NCI-H2196 (cell line): ENCODE measurements at regions not wholly inside any gene's neighbourhood (a gene's known extent, or its start where the extent isn't known, plus 50 kb on each side); places are given as distances from the start of the nearest gene placed in this dataset.

Experiments used
- DNase-seq: peaks from one replicate; lab custom pipeline; 2025; ENCODE audit not compliant: unreplicated experiment; lab: John Stamatoyannopoulos, UW

DNA sequence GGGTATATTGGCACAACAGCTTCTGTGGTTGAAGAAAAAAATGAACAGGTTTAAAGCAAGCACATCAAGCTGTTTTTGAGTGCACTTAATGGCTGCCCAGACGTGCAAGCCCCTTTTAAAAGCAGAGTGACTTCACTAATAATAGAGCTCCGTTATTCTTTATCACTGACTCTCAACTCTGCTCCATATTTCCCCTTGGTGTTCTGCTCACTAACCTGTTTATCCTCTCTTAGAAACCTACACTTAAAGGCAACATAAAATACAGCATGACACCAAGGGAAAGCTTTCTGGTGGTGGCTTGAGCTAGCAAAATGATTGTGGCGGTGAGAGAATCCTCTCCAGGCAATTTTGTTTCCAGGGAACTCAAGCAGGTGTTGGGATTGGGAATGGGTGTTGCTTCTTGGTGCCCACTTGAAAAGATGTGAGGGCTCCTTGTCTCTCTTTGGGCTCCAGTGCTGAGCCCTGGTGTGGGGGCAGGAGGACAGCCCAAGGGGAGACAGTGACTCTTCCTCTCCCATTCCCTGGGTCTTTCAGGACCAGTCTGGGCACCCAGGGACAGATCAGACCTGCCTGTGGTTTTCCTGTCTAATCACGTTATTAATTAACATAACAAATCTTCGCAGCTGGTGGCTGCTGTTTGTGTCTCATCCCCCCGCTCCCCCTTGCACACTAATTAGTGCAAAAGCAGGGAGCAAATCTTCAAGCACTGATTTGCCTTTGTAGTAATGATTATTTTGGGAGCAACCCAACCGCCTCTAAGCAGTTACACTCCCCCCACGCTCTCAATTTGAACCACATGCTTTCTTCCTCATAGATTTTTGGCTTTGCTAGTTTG, 289.4 kb upstream of the CXCR4 start:
- DNase-seq: no peak

DNA sequence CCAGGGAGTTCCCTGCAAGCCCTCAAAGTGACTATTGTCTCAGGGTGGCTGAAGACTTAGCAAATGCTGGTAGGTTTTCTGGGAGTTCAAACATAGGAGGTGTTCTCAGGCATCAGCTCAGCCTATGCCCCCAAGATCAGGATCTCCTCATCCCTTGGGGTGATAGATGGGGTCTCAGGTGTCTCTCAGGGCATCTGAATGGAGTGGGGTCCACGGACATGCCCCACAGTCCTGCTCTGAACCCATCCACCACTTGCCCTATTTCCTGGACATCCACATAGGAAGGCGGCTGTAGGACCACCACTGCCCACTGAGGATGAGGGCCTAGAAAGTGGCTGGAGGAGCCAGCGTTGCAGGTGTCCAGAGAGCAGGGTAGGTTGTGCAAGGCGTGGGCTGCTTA, 287.0 kb upstream of the CXCR4 start:
- no peak for DNase-seq

DNA sequence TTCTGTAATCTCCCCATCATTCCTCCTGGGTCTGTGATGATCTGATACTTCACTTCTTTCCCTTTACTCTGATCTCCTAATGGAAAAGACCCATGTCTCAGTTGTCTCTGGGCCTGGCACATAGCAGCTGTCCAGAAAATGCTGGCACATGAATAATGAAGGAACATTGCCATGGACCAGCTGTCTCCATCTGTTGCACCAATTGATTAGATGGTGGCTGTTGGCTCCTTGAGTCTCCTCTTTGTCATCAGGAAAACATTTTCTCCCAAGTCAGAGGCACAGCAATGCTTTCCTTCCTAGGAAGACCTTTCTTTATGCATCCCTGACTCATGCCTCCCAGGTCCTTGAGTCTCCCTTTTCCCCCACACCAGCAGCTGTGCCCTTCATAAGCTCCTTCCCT, 286.2 kb upstream of the CXCR4 start:
- no peak for DNase-seq

DNA sequence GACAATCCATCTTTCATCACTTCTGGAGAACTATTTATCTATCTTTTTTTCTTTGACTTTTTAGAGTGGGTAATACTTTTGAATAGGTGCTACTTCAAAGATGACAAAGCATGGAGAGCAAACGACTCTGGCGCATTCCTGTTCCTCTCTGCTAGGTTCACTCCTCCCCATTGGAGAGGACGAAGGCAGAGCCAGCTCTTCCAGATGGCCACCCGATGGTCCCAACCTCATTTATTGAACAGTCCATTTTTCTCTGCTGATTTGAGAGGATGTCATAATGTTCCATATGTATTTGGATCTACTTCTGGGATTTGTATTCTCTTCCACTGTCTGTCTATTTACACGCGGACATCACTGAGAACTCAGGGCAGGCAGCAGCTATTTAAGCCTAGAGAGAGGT, 284.3 kb upstream of the CXCR4 start:
- DNase-seq: no peak

DNA sequence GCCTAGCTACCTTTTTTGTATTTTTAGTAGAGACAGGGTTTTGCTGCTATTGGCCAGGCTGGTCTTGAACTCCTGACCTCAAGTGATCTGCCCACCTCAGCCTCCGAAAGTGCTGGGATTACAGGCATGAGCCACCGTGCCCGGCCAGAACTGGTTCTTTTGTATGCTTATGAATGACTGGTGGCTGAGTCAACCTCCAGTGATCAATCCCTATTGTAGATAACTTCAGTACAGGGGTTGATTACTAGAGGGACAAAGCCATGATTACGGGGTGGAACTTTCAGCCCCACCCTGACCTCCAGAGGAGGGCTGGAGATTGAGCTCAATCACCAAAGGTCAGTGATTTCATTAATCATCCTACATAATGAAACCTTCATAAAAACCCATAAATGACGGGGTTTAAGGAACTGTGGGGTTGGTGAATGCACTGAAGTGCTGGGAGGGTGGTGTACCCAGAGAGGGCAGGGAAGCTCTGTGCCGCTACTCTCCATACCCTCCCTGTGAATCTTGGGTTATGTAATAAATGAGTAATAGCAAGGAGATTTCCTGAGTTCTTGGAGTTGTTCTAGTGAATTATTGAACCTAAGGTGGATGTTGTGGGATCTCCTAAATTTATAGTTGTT, 281.8 kb upstream of the CXCR4 start:
- no peak for DNase-seq

DNA sequence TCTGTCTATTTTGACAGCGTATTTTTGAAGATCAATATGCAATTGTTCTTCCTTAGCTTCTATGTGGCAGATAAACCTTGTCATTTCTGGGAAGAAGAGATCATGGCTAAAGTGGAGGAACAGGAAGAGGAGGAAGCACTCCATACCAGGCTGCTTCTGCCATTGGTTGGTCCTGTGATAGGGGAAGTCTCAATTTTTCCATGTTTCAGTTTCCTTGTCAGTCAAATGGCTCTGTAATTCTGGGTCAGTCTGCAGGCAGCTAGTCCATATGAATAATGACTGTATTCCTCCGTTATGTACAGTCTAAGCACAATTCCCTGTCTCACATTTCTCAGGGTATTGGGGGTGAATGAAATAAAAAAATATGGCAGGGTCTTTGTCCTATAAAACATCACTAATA, 277.6 kb upstream of the CXCR4 start:
- no peak for DNase-seq

DNA sequence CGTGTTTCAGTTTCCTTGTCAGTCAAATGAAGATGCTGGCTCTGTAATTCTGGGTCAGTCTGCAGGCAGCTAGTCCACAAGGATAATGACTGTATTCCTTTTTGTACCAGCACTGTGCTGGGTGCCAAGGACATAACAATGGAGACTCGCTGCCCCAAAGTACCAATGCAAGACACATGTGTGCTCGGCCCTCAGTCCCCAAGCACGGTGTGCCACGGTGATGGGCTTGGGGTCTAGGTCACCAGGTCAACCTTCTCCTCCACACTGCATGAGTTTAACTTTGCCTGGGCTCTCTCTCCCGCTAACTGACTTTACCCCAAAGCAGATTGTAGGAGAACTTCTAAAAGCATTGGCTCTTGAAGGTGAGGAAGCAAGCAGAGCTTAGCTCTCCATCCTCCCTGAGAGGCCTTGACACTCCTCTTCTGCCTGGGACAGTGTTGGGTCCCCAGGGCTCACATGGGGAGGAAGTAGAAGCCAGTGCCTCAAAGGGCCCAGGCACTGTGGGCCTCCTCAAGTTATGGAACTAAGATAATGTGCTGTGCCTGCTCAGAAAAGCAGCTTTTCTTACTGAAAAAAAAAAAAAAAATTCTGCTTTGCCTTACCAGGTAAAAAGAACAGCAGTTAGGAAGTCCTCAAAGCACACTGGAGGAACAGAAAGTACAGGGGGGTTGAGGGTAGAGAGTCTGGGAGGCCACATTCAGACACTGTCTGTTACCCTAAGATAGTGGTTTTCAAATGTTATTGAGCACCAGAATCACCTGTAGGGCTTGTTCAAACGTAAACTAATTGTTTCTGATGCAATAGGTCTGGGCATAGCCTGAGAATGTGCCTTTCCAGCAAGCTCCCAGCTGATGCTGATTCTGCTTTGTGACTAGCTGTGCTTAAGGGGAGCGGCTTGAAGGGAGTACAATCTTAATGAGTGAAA, 276.4 kb upstream of the CXCR4 start:
- no peak for DNase-seq

DNA sequence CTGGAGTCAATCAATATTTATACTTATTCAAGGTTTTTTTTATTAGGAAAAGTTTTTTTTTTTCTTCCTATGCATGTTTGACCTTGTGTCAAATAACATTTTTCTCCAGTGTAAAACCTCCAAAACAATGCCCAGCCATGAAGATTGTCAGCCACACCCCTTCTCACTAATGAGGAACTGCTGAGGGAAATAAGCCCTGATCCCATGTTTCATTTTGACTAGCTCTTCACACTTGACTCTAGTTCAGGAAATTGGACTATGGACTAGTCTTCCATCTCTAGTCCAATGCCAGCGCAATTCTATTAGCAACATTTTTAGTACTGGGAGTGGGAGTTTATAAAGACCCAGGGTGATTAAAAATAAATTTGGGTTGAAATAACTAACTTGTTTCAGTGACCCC, 275.6 kb upstream of the CXCR4 start:
- no peak for DNase-seq

DNA sequence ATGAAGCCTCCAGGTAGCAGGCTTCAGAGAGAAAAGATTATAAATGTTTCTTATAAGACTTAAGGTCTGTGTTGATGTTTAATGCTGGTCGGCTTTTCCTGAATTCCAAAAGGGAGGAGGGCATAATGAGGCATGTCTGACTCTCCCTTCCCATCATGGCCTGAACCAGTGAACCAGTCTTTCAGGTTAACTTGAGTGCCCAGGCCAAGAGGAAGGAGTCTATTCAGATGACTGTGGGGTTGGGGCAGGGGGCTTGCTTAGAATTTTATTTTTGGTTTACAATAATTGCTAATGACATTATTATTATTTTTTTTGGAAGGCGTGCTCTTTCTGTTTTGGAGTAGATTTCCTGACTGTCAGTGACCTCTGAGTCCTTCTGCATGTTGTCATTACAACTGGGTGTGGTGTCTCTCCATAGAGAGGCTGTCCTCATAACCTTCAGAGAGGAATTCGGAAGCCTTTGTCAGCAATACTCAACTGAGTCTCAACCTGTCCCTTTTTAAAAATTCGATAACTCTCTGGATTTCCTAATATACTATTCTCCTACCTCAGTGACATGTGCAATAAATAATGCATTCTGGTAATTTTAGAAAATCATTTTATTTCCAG, 275.1 kb upstream of the CXCR4 start:
- DNase-seq: no peak

DNA sequence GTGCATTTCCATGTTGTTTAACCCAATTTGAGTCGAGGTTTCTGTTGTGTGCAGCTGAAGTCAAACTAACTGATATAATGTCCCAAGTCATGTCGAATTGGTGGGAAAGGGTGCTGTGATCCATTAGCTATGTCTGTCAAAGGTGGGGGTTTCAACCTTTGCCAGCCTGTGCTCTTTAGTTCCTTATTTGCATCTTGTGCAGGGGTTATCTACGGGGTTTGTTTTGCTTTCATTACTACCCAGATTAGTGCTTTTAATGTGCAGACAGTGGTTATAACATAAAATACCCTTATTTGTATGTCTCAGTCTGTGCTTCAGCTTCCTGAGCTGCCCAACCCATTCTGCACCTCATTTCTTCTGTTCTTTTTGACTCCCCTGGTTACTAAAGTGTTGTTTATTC, 271.9 kb upstream of the CXCR4 start:
- DNase-seq: no peak

DNA sequence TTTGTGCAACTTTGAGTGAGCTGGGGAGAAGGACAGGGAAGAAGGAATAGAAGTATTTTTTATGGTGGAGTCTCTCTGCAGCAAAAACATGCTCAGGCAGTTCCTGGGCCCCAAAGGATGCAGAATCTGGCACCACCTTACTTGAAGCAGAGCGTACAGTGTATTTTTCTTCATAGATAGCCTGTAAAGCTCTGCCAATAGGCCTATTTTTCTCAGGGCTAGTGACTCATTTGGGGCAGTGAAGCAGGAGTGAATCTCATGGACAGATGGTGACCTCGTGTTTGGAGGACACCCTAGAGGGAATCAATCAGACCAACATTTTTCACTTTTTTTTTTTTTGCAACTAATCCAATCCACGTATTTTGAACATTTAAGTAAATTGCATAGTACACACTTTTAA, 268.1 kb upstream of the CXCR4 start:
- no peak for DNase-seq

DNA sequence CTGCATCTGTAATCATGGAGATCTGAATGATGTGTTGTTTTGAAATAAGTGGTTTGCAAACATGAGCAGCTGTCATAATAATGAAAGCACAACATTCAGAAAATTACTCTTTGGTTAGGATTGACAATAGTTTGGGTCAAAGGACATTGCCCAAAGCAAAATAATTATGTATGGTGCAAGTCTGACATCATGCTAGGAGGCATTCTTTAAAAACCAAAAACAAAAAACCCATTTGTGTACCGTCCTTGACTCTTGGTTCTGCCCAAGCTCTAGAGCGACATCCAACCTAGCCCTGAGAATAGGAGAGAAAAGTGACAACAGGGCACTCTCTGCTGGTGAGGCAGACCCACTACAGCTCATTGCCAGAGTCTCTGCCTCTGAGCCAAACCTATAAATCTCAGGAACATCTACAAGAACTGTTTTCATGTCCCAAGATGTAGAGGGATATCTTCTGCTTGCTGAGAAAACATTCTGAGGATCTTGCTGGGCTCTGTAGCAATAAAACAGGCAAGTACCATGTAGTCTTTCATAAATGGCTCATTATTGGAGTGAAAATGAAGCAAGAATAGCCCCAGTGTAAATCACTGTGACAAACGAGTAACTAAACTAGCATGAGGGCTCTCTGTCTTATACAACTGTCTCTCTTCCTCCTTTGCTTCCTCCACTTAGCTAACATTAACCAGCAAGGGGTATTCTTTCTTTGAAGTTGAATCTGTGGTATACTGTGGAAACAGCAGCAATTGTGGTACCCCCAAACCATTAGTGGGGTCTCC, 266.8 kb upstream of the CXCR4 start:
- DNase-seq: no peak

DNA sequence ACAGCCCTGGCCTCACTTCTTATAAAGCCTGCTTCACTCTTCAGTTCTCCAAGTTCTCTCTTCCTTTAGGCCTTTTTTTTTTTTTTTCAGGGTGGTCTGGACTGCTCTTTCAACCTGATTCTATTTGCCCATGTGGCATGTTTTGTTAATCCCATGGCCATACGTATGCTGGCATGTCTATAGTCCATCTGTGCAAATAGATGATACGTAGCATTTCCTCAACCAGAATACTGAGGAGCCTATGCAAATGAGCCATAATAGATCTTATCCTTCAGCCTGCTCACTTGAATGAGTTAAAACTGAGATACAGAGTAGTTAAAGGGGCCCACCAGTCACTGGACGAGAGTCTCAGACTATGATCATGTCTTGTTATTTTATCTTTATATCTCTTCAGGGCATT, 265.2 kb upstream of the CXCR4 start:
- DNase-seq: no peak

DNA sequence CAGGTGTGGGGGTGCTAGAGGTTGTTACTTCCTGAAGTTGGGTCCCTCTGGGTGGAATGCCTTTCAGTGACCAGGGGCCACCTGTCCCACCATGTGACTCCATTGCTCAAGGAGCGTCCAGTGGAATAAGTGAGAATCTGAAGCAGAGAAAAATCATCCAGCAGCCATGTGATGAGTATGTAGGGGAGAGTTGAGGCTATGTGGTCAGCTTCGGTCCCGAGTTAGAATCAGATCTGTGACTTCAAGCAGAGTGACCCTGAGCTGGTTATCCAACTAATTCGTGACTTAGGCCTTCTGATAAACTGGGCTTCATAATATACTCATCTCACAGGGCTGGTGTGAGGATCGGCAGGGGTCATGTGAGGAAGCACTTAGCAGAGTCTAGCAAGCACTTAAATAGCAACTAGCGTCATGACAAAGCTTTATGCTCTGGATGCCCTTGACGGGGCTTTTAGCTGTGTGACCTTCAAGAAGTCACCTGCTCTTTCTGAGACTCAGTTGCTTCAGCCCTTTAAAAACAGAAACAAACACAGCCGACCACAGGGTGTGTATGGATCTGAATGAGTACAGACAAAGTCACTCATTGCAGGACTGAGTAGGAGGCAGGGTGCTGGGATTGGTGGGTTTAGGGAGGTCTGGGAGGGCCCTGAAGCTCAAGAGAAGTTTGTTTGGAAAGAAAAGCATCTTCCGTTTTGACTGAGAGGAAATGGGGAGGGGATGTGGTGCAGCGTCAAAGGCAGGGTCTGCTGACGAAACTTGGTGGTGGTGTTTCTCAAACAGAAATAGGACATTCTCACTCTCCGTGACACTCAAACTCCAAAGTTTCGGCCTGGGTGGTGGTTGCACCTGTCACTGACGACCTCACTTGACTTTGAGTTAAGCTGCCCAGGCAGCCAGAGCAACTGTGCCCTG, 264.0 kb upstream of the CXCR4 start:
- DNase-seq: no peak

DNA sequence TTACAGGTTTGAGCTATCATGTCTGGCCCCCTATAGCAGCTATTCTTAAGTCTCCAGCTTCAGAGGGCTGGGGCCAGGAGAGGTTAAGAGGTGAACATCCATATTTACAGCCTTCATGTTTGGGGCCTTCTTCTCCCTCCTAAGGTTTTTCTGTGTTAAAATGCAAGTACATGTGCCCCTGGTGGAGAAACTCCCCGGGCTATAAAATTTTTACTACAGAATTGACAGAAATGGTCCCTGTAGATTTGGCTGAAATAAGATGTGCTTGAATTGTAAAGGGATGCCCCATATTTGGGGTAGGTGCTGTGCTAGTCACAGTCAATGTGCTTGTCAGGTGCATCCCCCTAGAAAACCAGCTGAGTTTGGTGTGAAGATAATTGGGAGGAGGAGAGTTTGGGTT, 263.3 kb upstream of the CXCR4 start:
- DNase-seq: no peak

DNA sequence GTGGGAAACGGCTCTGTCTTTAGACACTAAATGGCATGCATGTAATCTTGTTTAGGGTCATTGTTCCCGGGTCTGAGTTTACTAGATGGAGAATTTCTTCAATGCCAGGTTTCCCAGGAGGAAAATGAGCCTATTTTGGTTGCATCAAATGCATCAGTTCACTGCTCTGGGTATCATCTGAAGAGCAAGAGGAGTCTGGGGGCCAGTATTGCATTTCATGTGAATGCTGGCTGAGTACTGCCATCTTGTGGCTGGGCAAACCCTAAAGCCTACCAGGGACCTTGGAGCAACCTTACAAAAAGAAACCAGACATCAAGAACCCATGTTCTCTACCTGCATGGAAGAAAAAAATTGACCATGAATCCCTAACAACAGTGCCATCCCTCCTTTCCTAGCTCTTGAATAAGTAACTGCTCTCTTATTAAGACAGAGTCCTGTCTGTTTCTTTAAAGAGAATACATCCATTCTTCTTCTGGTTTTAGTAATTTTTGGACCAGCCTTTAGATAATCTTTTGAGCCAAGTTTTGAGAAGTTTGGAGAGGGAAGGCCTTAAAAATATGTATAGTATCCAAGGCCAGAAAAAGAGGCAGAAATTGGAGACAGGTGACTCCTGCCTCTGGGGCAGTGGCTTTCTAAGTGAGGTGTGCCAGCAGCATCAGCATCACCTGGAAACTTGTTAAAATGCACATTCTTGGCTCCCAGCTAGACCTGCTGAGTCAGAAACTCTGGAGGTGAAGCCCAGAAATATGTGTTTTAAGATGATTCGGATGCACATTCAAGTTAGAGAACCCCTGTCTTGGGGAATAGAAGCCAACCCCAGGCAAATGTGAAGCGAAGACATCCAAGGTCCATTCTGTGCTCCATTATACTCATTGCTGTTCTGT, 261.0 kb upstream of the CXCR4 start:
- DNase-seq: peak; percentile 52

DNA sequence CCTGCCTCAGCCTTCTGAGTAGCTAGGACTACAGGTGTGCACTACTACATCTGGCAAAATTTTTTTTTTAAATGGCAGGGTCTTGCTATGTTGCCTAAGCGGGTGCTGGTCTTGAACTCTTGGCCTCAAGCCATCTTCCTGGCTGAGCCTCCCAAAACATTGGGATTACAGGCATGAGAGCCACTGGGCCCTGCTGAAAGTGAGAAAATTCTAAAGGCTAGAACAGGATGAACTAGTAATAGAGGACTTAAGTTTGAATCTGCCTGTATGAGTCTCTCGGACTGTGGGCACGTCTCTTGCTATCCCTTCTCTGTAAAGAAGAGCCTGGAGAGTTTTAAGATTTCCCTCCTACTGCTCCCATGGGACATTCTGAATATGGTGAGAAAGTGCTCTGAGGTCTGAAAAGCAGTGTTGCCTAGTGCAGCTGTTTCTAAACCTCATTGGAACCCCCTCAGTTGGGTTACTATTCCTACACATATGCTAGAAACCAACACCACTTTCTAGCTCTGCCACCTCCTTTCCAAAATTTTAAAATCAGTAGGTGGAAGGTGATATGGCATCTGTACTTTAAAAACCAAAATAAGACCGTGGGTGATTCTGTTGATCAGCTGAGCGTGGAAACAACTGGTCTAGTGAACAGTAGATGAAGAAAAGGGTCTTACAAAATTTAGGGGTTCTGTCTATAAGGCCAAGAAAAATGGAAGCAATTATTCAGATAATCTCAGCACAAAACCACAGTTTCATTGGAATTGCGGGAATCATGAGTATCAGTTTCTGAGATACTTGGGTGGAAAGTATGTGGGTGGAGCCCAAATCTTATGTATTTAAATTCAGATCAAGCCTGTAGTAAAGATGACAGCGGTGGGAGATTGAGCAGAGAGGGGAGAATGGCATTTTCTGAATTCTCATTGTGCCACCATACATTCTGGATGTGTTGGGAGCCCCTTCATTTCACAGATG, 259.8 kb upstream of the CXCR4 start:
- DNase-seq: no peak
